DMS153 treated with DMSO at 0.1 percent for 48 hours (cell line): ENCODE measurements at regions not wholly inside any gene's neighbourhood (a gene's known extent, or its start where the extent isn't known, plus 50 kb on each side); places are given as distances from the start of the nearest gene placed in this dataset.
"Not testable (repeated sequence)": the region's sequence is repeated elsewhere in the genome, so short reads cannot be mapped to it uniquely, and the experiment has no call there.

Experiments used
- DNase-seq: peaks from one replicate; lab custom pipeline; 2025; ENCODE audit not compliant: unreplicated experiment; lab: John Stamatoyannopoulos, UW

DNA sequence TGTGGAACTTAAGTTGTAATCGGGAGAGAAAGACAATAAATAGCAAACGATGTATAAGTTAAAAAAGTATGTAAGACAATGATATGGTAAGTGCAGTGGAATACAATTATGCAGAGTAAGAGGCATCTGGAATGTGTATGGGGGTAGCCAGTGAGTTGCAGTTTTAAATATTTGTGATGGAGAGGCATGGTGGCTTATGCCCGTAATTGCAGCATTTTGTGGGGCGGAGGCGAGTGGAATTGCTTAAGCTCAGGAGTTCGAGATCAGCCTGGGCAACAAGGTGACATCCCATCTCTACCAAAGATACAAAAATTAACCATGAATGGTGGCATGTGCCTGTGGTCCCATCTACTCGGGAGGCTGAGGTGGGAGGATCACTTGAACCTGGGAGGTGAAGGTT lies 52.5 kb upstream of the WDFY3 start:
- DNase-seq = no peak

DNA sequence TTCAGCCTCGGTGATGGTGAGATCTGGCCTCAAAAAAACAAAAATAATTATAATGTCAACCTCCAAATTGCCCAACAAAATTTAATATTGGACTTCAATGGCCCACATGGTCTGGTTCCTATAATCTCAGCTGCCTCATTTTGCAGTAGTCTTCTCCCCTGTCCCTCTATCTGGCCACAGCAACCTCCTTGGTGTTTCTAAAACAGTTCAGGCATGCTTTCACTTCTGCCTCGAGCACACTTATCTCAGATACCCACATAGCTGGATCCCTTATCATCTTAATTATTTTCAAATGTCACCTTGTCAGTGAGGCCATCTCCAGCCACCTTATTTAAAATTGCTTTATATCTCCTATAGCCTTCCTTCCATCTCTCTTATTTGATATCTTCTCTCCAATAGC lies 52.9 kb upstream of the WDFY3 start:
- no peak for DNase-seq

DNA sequence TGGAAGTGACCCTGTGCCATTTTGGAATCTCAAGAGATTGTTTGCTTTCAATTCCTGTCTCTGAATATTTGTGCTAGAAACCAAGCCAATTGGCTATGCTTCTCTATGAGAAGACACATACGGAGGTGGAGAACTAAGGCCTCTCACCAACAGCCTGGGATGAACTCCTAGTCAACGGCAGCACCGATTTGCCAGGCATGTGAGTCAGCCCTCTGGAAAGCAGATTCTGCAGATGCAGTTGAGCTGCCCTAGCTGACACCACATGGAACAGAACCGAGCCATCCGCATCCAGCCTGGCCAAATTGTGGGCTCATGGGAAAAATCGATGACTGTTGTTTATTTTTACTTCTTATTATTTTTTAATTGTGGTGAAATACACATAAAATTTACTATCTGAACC lies 58.2 kb upstream of the WDFY3 start:
- DNase-seq = no peak

DNA sequence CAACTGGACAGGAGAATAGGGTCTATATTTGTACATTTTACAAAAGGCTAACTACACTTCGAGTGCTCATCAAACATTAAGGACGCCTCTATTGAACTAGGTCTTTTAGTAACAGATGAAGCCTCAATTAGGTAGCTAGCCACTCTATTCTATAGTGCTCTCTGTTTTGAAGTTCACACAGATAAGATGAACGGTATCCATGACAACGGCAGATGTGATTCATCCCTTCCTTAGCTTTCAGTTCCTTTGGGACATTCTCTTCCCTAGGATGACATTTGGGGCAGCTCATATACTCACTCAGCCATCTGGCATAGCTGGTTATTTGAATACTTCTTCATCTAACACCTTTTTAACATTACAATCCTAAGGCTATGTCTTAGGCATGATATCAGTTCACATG lies 62.4 kb upstream of the WDFY3 start:
- no peak for DNase-seq

DNA sequence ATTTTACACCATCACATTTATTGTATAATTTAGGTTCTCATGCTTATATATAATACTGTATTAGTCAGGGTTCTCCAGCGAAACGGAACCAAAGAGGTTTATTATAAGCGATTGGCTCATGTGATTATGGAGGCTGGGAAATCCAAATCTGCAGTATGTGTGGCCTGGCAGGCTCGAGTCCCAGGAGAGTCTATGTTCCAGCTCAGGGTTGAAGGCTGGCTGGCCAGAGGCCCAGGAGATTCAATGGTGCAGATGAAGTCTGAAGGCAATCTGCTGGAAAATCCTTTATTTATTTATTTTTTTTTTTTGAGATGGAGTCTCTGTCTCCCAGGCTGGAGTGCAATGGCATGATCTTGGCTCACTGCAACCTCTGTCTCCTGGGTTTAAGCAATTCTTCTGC lies 63.0 kb upstream of the WDFY3 start:
- no peak for DNase-seq

DNA sequence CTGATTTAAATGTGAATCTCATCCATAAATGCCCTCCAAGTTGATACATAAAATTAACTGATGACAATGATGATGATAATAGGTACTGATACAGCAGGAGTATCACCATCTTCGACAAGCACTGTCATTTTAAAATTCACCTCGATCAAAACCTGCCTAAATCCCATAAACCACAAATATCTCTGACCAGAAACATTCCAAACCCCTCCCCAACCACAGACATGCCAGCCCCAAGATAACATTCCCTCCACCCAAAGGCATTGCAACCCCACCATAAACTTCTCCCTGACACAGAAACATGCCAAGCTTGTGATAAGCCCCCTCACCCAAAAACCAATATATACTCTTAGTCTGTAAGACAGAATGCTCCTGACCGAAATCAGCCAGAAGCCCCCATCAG lies 63.7 kb upstream of the WDFY3 start:
- no peak for DNase-seq

DNA sequence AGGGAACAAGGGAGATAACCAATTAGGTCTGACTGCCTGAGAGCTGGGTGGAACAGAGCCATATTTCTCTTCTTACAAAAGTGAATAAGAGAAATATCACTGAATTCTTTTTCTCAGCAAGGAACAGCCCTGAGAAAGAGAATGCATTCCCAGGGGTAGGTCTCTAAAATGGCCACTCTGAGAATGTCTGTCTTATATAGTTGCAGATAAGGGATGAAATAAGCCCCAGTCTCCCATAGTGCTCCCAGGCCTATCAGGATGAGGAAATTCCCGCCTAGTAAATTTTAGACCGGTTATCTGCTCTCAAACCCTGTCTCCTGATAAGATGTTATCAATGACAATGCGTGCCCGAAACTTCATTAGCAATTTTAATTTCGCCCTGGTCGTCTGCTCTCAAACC lies 67.3 kb upstream of the WDFY3 start:
- not testable (repeated sequence) for DNase-seq

DNA sequence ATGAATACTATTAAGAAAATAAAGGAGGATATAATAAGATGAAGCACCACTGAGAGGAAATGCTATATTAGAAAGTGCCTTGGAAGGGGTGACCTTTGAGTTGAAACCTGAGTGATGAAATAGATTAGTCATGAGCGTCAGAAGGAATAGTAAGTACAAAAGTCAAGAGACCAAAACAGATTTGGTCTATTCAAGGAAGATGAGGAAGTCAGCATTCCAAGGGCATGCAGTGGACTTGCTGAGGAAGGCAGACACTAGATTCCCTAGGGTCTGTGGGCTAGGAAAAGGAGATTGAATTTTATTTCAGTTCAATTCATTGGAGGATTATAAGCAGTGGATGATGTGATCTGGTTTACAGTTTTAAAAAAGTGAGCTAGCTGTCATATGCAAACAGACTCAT lies 73.0 kb upstream of the WDFY3 start:
- no peak for DNase-seq

DNA sequence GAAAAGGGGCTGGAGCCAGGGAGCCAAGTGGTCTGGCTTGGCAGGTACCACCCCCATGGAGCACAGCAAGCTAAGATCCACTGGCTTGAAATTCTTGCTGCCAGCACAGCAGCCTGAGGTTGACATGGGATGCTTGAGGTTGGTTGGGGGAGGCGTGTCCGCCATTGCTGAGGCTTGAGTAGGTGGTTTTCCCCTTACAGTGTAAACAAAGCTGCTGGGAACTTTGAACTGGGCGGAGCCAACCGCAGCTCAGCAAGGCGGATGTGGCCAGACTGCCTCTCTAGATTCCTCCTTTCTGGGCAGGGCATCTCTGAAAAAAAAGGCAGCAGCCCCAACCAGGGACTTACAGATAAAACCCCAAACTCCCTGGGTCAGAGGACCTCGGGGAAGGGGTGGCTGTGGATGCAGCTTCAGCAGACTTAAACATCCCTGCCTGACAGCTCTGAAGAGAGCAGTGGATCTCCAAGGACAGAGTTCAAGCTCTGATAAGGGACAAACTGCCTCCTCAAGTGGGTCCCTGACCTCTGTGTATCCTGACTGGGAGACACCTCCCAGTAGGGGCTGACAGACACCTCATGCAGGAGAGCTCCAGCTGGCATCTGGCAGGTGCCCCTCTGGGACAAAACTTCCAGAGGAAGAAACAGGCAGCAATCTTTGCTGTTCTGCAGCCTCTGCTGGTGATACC lies 77.5 kb upstream of the WDFY3 start:
- DNase-seq = not testable (repeated sequence)

DNA sequence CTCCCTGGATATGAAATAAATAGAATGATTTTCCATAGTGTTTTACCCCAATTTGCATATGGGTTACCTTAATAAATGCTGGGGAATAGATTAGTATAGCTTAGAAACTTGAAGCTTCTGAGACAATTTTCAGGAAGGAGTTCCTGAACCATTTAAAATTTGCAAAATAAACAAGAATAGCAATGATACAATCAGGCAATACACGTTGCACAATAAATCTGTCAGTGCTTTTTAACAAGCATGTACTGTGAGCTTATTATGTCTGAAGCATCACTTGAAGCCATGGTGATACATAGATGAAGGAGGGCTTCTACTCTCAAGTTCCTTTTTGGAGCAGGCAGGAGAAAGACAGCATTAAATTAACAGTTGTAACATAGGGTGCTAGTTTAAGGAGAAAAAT lies 84.2 kb upstream of the WDFY3 start:
- no peak for DNase-seq

DNA sequence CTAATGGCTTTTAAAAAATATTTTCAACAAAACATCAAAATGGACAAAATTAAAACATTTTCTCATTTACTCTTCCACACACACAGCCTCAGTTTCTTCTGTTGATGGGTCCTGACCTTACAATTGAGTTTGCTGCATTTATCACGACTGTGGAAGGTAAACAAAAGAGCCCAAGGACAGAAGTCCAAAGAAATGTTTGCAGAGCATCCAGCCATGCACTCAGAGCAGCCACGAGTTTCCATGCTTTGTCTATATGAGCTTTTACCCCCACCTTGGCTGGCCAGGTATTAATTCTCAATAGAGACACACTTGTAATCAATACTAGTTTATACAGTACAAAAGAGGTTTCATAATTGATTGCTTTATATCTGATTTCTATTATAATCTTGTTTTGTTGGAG lies 85.0 kb upstream of the WDFY3 start:
- DNase-seq = no peak

DNA sequence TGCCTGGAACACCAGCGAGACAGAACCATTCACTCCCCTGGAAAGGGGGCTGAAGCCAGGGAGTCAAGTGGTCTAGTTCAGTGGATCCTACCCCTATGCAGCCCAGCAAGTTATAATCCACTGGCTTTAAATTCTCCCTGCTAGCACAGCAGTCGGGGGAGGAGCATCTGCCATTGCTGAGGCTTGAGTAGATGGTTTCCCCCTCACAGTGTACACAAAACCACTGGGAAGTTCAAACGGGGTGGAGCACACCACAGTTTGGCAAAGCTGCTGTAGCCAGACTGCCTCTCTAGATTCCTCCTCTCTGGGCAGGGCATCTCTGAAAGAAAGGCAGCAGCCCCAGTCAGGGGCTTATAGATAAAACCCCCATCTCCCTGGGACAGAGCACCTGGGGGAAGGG lies 88.4 kb upstream of the WDFY3 start:
- not testable (repeated sequence) for DNase-seq

DNA sequence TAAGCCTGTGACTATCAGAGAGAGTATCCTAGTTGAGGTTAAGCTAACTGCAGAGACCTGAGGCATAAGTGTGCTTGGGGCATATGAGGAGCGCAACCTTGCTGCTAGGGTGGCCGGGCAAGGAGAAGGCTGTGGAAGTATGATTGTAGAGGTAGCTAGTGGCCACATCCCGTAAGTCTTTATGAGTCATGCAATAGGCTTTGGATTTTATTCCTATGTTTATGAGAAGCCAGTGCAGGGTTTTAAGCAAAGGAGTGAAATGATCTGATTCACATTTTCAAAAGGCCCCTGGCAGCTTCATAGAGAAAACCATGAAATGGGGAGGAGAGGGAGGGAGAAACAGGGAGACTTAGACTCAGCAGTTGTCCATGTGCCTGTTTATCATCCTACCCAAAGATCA lies 92.1 kb upstream of the WDFY3 start:
- no peak for DNase-seq

DNA sequence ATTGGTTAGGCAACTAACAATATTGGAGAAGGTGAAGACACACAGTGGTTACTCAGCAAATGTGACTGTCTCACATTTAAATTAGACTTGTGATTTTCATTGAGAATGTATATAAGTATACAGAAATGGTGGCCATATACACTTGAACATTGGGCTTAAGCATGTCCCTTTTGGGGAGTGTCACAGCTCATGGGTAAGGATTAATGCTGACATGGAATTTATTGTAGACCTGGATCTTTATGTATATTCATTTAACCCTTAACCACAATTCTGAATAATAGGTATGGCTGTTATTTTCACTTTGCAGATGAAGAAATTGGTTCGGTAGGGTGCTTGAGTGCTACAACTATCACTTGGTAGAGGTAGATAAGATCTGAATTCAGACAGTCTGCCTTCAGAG lies 95.5 kb upstream of the WDFY3 start:
- no peak for DNase-seq

DNA sequence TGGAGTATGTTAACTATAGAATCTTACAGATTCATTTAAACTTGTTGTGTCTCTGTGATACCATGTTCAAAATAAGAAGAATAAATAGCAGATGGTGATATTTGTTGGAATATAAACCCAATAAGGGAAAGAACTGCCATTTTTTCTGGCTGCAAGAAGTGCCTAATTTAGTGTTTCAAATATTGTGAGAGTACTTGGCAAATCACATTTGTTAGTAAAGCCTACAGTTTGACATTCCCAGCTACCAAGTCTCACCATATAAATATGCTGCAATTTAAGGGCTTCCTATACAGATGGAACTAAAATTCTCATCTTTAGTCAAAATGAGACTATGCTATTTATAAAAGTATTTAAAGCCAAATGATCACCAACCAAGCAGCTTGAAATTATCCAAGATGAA lies 96.0 kb upstream of the WDFY3 start:
- DNase-seq = no peak

DNA sequence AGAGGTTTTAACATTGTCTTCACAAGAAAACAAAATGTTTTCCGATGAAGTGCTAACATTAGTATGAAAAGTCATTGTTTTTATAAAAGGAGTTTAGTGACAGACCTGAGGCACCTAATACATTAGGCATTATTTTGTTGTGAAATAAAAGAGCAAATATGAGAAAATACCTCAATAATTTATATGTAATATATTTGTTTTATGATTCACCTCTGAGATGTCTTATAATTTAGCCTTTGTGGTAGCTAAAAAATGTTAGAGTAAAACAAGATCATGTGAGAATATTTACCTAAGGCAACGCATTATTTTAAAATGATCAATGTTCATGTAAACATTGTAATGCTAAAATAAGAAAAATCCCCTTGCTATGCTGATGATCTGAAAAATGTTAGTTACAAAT lies 100.9 kb upstream of the WDFY3 start:
- no peak for DNase-seq

DNA sequence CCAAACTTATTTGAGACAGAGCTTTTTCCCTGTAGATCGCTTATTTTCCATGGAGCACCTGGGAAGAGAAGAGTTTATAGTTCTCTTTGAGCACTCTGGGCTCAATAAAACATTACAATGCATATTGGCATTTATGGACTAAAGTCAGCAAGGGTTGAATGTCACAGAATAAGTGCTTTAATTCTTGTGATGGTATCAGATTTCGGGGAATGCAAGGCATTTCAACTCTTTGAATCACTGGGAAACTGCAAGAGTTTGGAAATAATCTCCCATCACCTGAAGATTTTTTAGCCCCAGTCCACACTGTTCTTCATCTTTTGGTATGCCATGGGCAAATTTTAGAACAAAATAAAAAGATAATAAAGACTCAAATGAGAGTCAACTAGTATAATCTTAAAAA lies 111.5 kb upstream of the WDFY3 start:
- no peak for DNase-seq

DNA sequence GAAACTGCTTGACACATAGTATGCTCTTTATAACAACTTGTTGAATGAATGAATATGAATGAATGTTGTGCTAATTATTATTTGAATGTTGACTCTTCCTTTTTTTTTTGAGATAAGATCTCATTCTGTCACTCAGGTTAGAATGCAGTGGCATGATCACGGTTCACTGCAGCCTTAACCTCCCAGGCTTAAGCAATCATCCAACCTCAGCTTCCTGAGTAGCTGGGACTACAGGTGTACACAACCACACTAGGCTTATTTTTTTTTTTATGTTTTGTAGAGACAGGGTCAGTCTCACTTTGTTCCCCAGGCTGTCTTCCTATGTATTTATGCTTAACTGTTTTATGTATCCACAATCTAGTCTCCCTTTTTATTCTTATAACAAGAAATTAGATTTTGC lies 114.7 kb upstream of the WDFY3 start:
- DNase-seq = no peak

DNA sequence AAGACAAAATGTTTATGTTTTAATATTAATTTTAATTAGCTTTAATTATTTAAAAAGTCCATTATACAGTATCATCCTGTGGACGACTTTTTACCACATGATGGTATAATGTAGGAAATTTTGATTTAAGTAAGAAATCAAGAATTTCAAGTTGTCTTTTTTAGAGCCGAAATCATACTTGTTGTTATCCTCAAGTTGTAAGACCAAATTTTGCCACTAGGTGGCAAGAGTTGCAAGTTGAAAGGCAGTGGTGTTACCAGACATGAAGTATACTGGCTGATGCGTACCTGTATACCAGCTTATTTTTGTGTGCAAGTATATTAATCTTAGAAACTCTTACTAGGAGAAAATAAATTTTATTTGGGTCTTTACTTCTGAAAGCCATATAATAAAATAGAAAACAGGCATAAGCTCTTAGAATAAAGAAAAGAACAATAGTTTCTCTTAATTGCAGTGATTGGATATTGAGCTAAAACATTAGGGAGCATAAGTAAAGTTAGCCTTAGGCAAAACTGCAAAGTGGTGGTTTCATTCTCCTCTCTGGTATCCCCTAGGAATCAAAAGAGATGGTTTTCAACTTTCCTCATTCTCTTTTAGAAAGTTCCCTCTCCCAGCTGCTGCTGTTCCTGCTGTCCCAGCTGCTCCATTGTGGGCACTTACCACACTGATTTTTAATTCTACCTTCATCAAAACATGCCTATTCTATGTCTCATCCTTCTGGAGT lies 118.0 kb upstream of the WDFY3 start:
- DNase-seq = peak; percentile 47

DNA sequence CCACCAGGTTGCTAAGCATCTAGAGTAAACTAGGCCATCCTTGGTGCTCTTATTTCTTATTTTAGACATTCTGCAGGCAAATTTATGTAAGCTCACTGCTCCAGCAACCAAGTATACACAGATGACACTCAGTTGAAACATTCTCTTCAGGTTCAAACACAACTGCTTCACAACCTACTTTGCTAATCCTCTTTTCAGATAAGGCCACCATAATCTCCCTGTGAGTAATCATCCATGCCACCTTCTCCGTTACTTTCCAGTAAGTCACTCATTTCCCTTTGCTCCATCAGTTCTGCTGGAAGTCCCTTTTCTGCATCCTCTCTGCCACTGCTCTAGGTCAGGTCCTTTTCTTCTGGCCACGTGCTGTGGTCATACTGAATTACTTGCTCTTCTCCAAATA lies 120.2 kb upstream of the WDFY3 start:
- no peak for DNase-seq

DNA sequence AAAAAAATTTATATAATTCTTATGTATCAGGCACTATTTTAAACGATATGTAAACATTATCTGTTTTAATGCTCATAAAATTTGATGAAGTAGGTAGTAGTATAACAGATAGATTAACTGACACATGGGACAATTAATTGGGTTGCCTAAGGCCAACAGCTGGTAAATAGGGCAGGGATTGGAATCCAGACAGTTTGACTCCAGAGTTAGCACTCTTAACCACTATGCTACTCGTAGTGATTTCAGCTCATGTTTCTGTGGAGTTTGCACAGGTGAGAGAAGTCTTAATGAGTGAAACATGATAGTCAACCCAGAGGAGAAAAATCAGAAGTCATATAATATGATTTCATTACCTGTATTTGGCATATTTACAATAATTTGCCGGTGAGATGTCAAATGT lies 126.0 kb upstream of the WDFY3 start:
- peak; percentile 77 for DNase-seq

DNA sequence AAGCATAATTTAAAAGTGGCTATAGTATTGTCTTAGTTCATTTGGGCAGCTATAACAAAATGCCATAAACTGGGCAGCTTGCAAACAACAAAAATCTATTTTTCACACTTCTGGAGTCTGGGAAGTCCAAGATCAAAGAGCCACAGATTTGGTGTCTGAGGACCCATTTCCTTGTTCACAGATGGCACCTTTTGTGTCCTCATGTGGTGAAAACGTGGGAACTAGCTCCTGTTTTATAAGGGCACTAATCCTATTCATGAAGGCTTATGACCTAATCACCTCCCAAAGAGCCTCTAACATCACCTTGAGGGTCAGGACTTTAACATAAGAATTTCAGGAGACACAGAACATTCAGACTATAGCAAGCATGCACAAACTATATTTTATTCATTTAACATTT lies 126.5 kb upstream of the WDFY3 start:
- DNase-seq = peak; percentile 77

DNA sequence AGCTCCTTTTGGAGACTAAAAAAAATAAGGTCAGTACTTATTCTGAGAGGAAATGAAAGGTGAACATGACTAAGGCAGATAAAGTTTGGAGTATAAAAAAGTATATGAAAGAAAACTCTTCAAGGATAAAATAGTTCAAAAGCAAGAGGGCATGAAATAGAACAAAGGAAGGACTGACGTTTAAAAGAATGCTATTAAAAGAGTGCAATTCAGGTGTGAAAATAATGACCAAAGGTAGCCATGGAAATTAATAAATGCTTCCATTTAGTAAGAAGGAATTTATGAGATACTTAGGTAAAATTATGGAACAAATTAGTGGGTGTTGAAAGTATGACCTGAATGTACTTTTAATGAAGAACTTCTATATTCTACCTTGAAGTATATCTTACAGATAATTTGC lies 128.2 kb upstream of the WDFY3 start:
- no peak for DNase-seq
